BE2C (cell line): ENCODE measurements at regions not wholly inside any gene's neighbourhood (a gene's known extent, or its start where the extent isn't known, plus 50 kb on each side); places are given as distances from the start of the nearest gene placed in this dataset.

Source experiments
- DNase-seq: peaks from one replicate; pipeline ENCODE4 v3.0.0-alpha.2; 2020
- H3K27me3 ChIP-seq: fragments of 250-450 bp; sonication (Bioruptor Pico); 2 replicates; pipeline ENCODE4 v1.5.1; 2020; ENCODE audit warnings: mild to moderate bottlenecking
- H3K36me3 ChIP-seq: fragments of 250-450 bp; sonication (Bioruptor Pico); 2 replicates; pipeline ENCODE4 v1.5.1; 2020; ENCODE audit warnings: mild to moderate bottlenecking
- H3K4me1 ChIP-seq: fragments of 250-450 bp; sonication (Bioruptor Pico); 2 replicates; pipeline ENCODE4 v1.5.1; 2020
- H3K4me3 ChIP-seq: 2 replicates; pipeline ENCODE4 v1.5.1; 2011; ENCODE audit warnings: low read depth, low read length
- H3K9me3 ChIP-seq: fragments of 250-450 bp; sonication (Bioruptor Pico); 2 replicates; pipeline ENCODE4 v1.5.1; 2020
- TF ChIP-seq, protein P1 (sequence below): IDR thresholded peaks from 2 replicates; pipeline ENCODE4 v1.5.1; 2012; ENCODE audit warnings: mild to moderate bottlenecking, low read depth, low read length

DNA sequence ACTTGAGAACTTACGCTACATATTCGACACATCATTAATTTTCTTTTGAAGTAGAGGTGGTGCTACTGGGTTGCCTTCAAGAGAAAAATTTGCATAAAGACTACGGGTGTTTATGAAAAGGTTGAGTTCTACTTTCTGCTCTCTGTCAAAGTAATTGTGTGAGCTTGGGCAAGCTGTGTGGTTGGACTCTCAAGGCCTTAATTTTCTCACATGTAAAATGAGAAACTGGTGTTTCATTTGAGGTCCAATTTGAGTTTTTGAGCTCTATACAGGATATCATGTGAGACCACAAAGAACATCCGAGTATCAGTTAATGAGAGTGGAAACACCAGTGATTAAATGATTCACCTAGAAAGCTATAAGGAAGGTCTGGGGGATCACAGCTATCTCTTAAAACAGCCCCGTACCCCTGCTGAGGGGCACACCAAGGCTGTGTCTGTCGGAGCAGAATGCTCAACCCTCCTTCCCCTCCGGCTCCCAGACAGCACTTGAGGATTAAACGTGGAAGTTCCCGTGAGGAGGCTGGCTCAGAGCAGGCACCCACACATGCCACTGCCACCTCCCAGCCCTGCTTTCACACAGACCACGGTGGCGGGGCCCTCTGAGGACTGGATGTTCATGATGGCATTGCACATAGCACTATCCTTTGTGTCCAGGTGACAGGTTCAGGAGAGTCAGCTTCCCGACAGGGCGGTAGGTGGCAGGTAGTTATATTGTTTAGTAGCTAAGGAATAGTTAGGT is 191.8 kb downstream of the RNF144A start:
- H3K4me1 ChIP-seq = no peaks in the 10 kb centered on the region; the same call in 1 of the 2 replicates
- no peaks in the 10 kb centered on the region for H3K9me3 ChIP-seq
- no peaks in the 10 kb centered on the region for H3K36me3 ChIP-seq
- no peak for DNase-seq
- H3K27me3 ChIP-seq = no peaks in the 10 kb centered on the region
- H3K4me3 ChIP-seq = no peak overlapping the region
- TF ChIP-seq, protein P1, sequence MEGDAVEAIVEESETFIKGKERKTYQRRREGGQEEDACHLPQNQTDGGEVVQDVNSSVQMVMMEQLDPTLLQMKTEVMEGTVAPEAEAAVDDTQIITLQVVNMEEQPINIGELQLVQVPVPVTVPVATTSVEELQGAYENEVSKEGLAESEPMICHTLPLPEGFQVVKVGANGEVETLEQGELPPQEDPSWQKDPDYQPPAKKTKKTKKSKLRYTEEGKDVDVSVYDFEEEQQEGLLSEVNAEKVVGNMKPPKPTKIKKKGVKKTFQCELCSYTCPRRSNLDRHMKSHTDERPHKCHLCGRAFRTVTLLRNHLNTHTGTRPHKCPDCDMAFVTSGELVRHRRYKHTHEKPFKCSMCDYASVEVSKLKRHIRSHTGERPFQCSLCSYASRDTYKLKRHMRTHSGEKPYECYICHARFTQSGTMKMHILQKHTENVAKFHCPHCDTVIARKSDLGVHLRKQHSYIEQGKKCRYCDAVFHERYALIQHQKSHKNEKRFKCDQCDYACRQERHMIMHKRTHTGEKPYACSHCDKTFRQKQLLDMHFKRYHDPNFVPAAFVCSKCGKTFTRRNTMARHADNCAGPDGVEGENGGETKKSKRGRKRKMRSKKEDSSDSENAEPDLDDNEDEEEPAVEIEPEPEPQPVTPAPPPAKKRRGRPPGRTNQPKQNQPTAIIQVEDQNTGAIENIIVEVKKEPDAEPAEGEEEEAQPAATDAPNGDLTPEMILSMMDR = no peak

DNA sequence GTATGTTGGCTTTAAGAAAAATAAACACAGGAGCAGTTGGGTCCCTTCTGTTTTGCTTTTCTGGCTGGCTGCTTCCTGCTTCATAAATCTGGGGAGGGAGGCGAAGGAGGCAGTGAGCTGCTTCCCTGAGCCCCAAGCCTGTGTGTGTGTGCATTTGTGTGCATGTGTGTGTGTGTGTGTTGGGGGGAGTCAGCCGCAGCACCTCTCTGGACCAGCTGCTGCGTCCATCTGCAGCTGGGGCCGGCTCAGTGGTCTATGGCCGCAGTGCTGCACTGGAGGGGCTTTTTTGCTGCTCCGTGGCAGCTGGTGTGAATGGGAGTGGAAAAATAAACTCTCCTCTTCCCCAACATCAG is 192.3 kb downstream of the RNF144A start:
- no peak for DNase-seq
- no peaks in the 10 kb centered on the region; the same call in 1 of the 2 replicates for H3K4me1 ChIP-seq
- H3K27me3 ChIP-seq = no peaks in the 10 kb centered on the region
- no peaks in the 10 kb centered on the region for H3K36me3 ChIP-seq
- H3K4me3 ChIP-seq = no peak overlapping the region
- H3K9me3 ChIP-seq = no peaks in the 10 kb centered on the region
- TF ChIP-seq, protein P1 = no peak

DNA sequence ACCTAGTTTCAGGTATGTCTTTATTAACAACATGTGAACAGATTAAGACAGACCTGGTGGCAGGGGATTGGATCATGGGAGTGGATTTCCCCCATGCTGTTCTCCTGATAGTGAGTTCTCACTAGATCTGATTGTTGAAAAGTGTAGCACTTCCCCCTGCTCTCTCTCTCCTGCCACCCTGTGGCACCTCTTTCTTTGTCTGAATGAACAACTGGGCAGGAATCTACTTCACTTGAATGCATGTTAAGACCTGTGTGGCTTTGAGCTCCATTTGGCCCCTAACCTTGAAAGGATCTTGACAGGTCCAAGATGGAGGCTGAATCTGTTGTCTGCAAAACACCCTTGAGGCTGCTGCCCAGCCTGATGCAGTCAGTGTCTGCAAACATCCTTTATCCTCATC is 194.4 kb downstream of the RNF144A start:
- DNase-seq = no peak
- H3K9me3 ChIP-seq = no peaks in the 10 kb centered on the region
- TF ChIP-seq, protein P1 = peak; percentile 42

GRCh38 chr2:7115364-7115763 is 198.2 kb downstream of the RNF144A start:
- H3K4me1 ChIP-seq = peaks cover 4% of the 10 kb centered on the region; the same call in 1 of the 2 replicates
- TF ChIP-seq, protein P1 = no peak
- H3K27me3 ChIP-seq = no peaks in the 10 kb centered on the region
- no peaks in the 10 kb centered on the region for H3K36me3 ChIP-seq
- no peak for DNase-seq
- H3K4me3 ChIP-seq = no peak overlapping the region
- no peaks in the 10 kb centered on the region for H3K9me3 ChIP-seq

More for the DNA sequence above, 194.4 kb downstream of the RNF144A start:
- H3K27me3 ChIP-seq = no peaks in the 10 kb centered on the region
- no peak overlapping the region for H3K4me3 ChIP-seq
- H3K36me3 ChIP-seq = no peaks in the 10 kb centered on the region
- H3K4me1 ChIP-seq = no peaks in the 10 kb centered on the region; the same call in 1 of the 2 replicates

DNA sequence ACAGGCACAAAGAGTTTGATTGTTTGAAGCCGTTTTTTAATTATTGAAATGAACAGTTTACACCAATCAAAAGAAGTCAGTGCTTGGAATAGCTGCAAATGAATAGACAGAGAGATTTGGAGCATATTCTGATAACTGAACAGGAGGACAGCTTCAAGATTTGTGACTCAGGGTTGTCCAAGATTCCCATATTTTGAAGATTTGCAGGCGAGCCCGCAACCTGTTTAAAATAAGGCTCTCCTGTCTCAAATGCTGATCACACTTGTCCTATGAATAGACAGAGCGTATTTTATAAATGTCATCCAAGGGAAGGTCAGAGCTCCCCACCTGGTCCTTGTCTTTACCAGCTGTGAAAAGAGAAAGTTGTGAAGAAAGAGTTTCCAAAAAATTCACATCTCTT is 198.7 kb downstream of the RNF144A start:
- no peak overlapping the region for H3K4me3 ChIP-seq
- DNase-seq = no peak
- TF ChIP-seq, protein P1 = no peak
- H3K36me3 ChIP-seq = no peaks in the 10 kb centered on the region
- H3K4me1 ChIP-seq = peaks cover 4% of the 10 kb centered on the region; the same call in 1 of the 2 replicates
- H3K27me3 ChIP-seq = no peaks in the 10 kb centered on the region
- no peaks in the 10 kb centered on the region for H3K9me3 ChIP-seq

- TF ChIP-seq, protein P1 = no peak
- no peaks in the 10 kb centered on the region for H3K27me3 ChIP-seq
- H3K9me3 ChIP-seq = no peaks in the 10 kb centered on the region
- peaks cover 4% of the 10 kb centered on the region; the same call in 1 of the 2 replicates for H3K4me1 ChIP-seq
- H3K36me3 ChIP-seq = no peaks in the 10 kb centered on the region
- H3K4me3 ChIP-seq = no peak overlapping the region
- DNase-seq = no peak
These were observed 199.3 kb downstream of the RNF144A start for GRCh38 chr2:7116511-7116910.
